Astrocyte (in vitro differentiated cells and primary cell): ENCODE measurements at regions not wholly inside any gene's neighbourhood (a gene's known extent, or its start where the extent isn't known, plus 50 kb on each side); places are given as distances from the start of the nearest gene placed in this dataset.

Source experiments
- CTCF ChIP-seq: IDR thresholded peaks from 2 replicates; pipeline ENCODE4 v1.5.1; 2011; ENCODE audit warnings: low read depth, mild to moderate bottlenecking, inconsistent platforms, low read length, moderate library complexity; ENCODE audit not compliant: insufficient read depth
- EZH2 ChIP-seq: IDR thresholded peaks from 2 replicates; pipeline ENCODE4 v1.6.1; 2012; ENCODE audit warnings: mild to moderate bottlenecking, low read length, inconsistent platforms; ENCODE audit not compliant: insufficient read depth

GRCh38 chr1:195754874-195755273 lies 853.4 kb downstream of the KCNT2 start:
- no peak for TF ChIP-seq CTCF
- no peak for TF ChIP-seq EZH2
